SK-N-SH (cell line): ENCODE measurements at regions not wholly inside any gene's neighbourhood (a gene's known extent, or its start where the extent isn't known, plus 50 kb on each side); places are given as distances from the start of the nearest gene placed in this dataset.

Experiments used
- CTCF ChIA-PET: fragments of 300-600, 350-600 bp; formaldehyde crosslinking; extraction: SDS; loops from one replicate; lab custom pipeline; 2021; lab: Yijun Ruan, JAX
- POLR2A ChIA-PET: fragments of 350-600 bp; sonication (Branson Sonifier 250); formaldehyde crosslinking; extraction: SDS; loops from one replicate; lab custom pipeline; 2020; ENCODE audit warnings: antibody characterized with exemption, inconsistent platforms; lab: Yijun Ruan, JAX
- DNase-seq: peaks from one replicate; pipeline ENCODE4 v3.0.0; 2012
- H2AFZ ChIP-seq: fragments of 200-600 bp; sonication (generic); 2 replicates; pipeline ENCODE4 v1.8.1; 2016; ENCODE audit warnings: antibody characterized with exemption, mild to moderate bottlenecking, low read depth
- H3F3A ChIP-seq: fragments of 200-600 bp; sonication (generic); replicated peaks from 2 replicates; pipeline ENCODE3; 2016; ENCODE audit warnings: antibody characterized with exemption, mild to moderate bottlenecking; ENCODE audit not compliant: insufficient read depth
- H3K27ac ChIP-seq, 2 experiments: fragments of 200-500 bp in 1 of 2; fragments of 200-600 bp in 1 of 2; sonication (Bioruptor generic) in 1 of 2; sonication (generic), shearing (Covaris generic) in 1 of 2; 2 replicates each; pipeline versions ENCODE4 v1.5.1 to v1.6.1; 2014 to 2016; ENCODE audit warnings: low read depth in 2 of 2, inconsistent platforms in 1 of 2, low read length in 1 of 2, mild to moderate bottlenecking in 1 of 2, mixed read lengths in 1 of 2
- H3K27me3 ChIP-seq: fragments of 200-600 bp; sonication (generic), shearing (Covaris generic); 2 replicates; pipeline ENCODE4 v1.6.1; 2016; ENCODE audit warnings: mixed run types; ENCODE audit not compliant: insufficient read depth
- H3K36me3 ChIP-seq, 2 experiments: fragments of 200-500 bp in 1 of 2; fragments of 200-600 bp in 1 of 2; sonication (Bioruptor generic) in 1 of 2; sonication (generic) in 1 of 2; replicated peaks in 1 of 2; 2 replicates each; pipeline versions ENCODE3 to v1.5.1; 2014 to 2016; ENCODE audit warnings: low read length in 1 of 2, mild to moderate bottlenecking in 1 of 2; ENCODE audit not compliant: insufficient read depth in 2 of 2, control insufficient read depth in 1 of 2
- H3K4me1 ChIP-seq, 2 experiments: fragments of 200-500 bp in 1 of 2; fragments of 200-600 bp in 1 of 2; sonication (Bioruptor generic) in 1 of 2; sonication (generic), shearing (Covaris generic) in 1 of 2; 2 replicates each; pipeline versions ENCODE4 v1.5.1 to v1.6.1; 2014 to 2016; ENCODE audit warnings: low read depth in 1 of 2, low read length in 1 of 2, mixed run types in 1 of 2; ENCODE audit not compliant: insufficient read depth in 2 of 2, control insufficient read depth in 1 of 2
- H3K4me2 ChIP-seq: fragments of 200-600 bp; sonication (generic), shearing (Covaris generic); 2 replicates; pipeline ENCODE4 v1.6.1; 2017; ENCODE audit warnings: mixed run types
- H3K4me3 ChIP-seq, 2 experiments: fragments of 200-500 bp in 1 of 2; fragments of 200-600 bp in 1 of 2; sonication (Bioruptor generic) in 1 of 2; sonication (generic), shearing (Covaris generic) in 1 of 2; 2 replicates each; pipeline versions ENCODE4 v1.5.1 to v1.8.1; 2014 to 2016; ENCODE audit warnings: low read depth in 2 of 2, inconsistent platforms in 1 of 2, low read length in 1 of 2, mild to moderate bottlenecking in 1 of 2, mixed read lengths in 1 of 2, moderate library complexity in 1 of 2
- H3K79me2 ChIP-seq: fragments of 200-600 bp; sonication (generic); 2 replicates; pipeline ENCODE4 v1.8.1; 2017; ENCODE audit warnings: mild to moderate bottlenecking; ENCODE audit not compliant: insufficient read depth
- H3K9ac ChIP-seq: fragments of 200-600 bp; sonication (generic); 2 replicates; pipeline ENCODE4 v1.6.1; 2017; ENCODE audit warnings: mixed run types
- H3K9me2 ChIP-seq: fragments of 200-600 bp; sonication (generic); 2 replicates; pipeline ENCODE4 v1.6.1; 2017; ENCODE audit warnings: mixed run types
- H3K9me3 ChIP-seq: fragments of 200-600 bp; sonication (generic); 2 replicates; pipeline ENCODE4 v1.6.1; 2017; ENCODE audit warnings: mixed run types, mild to moderate bottlenecking, moderate library complexity
- H4K20me1 ChIP-seq: fragments of 200-600 bp; sonication (generic); 2 replicates; pipeline ENCODE4 v1.6.1; 2017; ENCODE audit warnings: mild to moderate bottlenecking, mixed run types; ENCODE audit not compliant: insufficient read depth
- CTCF ChIP-seq: fragments of 200-600 bp; sonication (generic); IDR thresholded peaks from 2 replicates; pipeline ENCODE4 v1.6.1; 2017; ENCODE audit warnings: antibody characterized with exemption, mild to moderate bottlenecking, moderate library complexity
- EP300 ChIP-seq, 2 experiments: IDR thresholded peaks; 2 replicates each; pipeline versions ENCODE4 v1.4.0 to v1.6.1; 2012; ENCODE audit warnings: borderline replicate concordance in 1 of 2, low read depth in 1 of 2, low read length in 1 of 2
- EZH2phosphoT487 ChIP-seq: fragments of 200-600 bp; sonication (generic); IDR thresholded peaks from 2 replicates; pipeline ENCODE4 v1.6.1; 2017; ENCODE audit warnings: low read depth, mixed run types, mild to moderate bottlenecking, antibody characterized with exemption, moderate library complexity, borderline replicate concordance
- FOSL2 ChIP-seq: IDR thresholded peaks from 2 replicates; pipeline ENCODE4 v1.4.0; 2012; ENCODE audit warnings: low read depth, mild to moderate bottlenecking, moderate library complexity, borderline replicate concordance
- GATA2 ChIP-seq: sonication (generic); formaldehyde crosslinking; IDR thresholded peaks from 2 replicates; pipeline ENCODE4 v1.5.0; 2020; ENCODE audit warnings: mild to moderate bottlenecking, missing genetic modification reagents
- IRF3 ChIP-seq: fragments of 150-350 bp; IDR thresholded peaks from 2 replicates; pipeline ENCODE4 v1.6.1; 2016; ENCODE audit warnings: mild to moderate bottlenecking, low read depth, low read length
- JUND ChIP-seq: IDR thresholded peaks from 2 replicates; pipeline ENCODE4 v1.4.0; 2012
- MXI1 ChIP-seq: IDR thresholded peaks from 2 replicates; pipeline ENCODE4 v1.6.1; 2012; ENCODE audit warnings: mild to moderate bottlenecking, low read depth, low read length, improper control_type of control experiment
- NFIC ChIP-seq: IDR thresholded peaks from 2 replicates; pipeline ENCODE4 v1.4.0; 2012; ENCODE audit warnings: borderline replicate concordance
- NRF1 ChIP-seq: IDR thresholded peaks from 2 replicates; pipeline ENCODE4 v1.6.1; 2012; ENCODE audit warnings: low read depth, mild to moderate bottlenecking, low read length
- RAD21 ChIP-seq: IDR thresholded peaks from 2 replicates; pipeline ENCODE4 v1.6.1; 2012; ENCODE audit warnings: mild to moderate bottlenecking, low read length
- RCOR1 ChIP-seq: fragments of 150-350 bp; IDR thresholded peaks from 2 replicates; pipeline ENCODE4 v1.6.1; 2017; ENCODE audit warnings: antibody characterized with exemption, low read length
- RXRA ChIP-seq: IDR thresholded peaks from 2 replicates; pipeline ENCODE4 v1.4.0; 2012; ENCODE audit warnings: low read depth, mild to moderate bottlenecking, borderline replicate concordance
- SIN3A ChIP-seq: IDR thresholded peaks from 2 replicates; pipeline ENCODE4 v1.6.1; 2012; ENCODE audit warnings: low read depth, mild to moderate bottlenecking, low read length, moderate library complexity, borderline replicate concordance
- TAF1 ChIP-seq: IDR thresholded peaks from 2 replicates; pipeline ENCODE4 v1.6.1; 2012; ENCODE audit warnings: low read depth, mild to moderate bottlenecking, low read length, moderate library complexity, borderline replicate concordance
- TCF12 ChIP-seq: IDR thresholded peaks from 2 replicates; pipeline ENCODE4 v1.4.0; 2012
- TEAD4 ChIP-seq: IDR thresholded peaks from 2 replicates; pipeline ENCODE4 v1.4.0; 2012; ENCODE audit warnings: mild to moderate bottlenecking, borderline replicate concordance; ENCODE audit not compliant: insufficient read depth
- USF2 ChIP-seq: fragments of 150-350 bp; IDR thresholded peaks from 2 replicates; pipeline ENCODE4 v1.6.1; 2017; ENCODE audit warnings: antibody characterized with exemption, low read length, low read depth, borderline replicate concordance
- WGBS: methylation state at CpG from one replicate; pipeline ENCODE4 v1.1.6; 2017; ENCODE audit warnings: low lambda C conversion rate; 5-methylcytosine and 5-hydroxymethylcytosine counted together
- TF ChIP-seq, protein P1 (sequence below): IDR thresholded peaks from 2 replicates; pipeline ENCODE4 v1.6.1; 2012; ENCODE audit warnings: mild to moderate bottlenecking, low read depth, low read length, moderate library complexity
- TF ChIP-seq, protein P2 (sequence below): IDR thresholded peaks from 2 replicates; pipeline ENCODE4 v1.4.0; 2012; ENCODE audit warnings: low read depth

- H3K27me3 ChIP-seq, result no peaks in the 10 kb centered on the region
- H3K27ac ChIP-seq, result no peak overlapping the region
- H2AFZ ChIP-seq, result no peak overlapping the region
- no peaks in the 10 kb centered on the region for H3K9me2 ChIP-seq
- TF ChIP-seq NRF1 (no peak), JUND (no peak), RAD21 (no peak), NFIC (no peak), CTCF (no peak), TAF1 (no peak), RCOR1 (no peak), FOSL2 (no peak), RXRA (no peak), MXI1 (no peak), SIN3A (no peak), TCF12 (no peak)
- TF ChIP-seq, protein P1, sequence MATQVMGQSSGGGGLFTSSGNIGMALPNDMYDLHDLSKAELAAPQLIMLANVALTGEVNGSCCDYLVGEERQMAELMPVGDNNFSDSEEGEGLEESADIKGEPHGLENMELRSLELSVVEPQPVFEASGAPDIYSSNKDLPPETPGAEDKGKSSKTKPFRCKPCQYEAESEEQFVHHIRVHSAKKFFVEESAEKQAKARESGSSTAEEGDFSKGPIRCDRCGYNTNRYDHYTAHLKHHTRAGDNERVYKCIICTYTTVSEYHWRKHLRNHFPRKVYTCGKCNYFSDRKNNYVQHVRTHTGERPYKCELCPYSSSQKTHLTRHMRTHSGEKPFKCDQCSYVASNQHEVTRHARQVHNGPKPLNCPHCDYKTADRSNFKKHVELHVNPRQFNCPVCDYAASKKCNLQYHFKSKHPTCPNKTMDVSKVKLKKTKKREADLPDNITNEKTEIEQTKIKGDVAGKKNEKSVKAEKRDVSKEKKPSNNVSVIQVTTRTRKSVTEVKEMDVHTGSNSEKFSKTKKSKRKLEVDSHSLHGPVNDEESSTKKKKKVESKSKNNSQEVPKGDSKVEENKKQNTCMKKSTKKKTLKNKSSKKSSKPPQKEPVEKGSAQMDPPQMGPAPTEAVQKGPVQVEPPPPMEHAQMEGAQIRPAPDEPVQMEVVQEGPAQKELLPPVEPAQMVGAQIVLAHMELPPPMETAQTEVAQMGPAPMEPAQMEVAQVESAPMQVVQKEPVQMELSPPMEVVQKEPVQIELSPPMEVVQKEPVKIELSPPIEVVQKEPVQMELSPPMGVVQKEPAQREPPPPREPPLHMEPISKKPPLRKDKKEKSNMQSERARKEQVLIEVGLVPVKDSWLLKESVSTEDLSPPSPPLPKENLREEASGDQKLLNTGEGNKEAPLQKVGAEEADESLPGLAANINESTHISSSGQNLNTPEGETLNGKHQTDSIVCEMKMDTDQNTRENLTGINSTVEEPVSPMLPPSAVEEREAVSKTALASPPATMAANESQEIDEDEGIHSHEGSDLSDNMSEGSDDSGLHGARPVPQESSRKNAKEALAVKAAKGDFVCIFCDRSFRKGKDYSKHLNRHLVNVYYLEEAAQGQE, result no peak
- H3K79me2 ChIP-seq, result no peaks in the 10 kb centered on the region
- no peak for DNase-seq
- 72% methylated on average over 3 of the region's 3 CpGs for WGBS
- ChIA-PET CTCF (no interaction called here), POLR2A (no interaction called here)
- H3F3A ChIP-seq, result no peaks in the 10 kb centered on the region
- no peak overlapping the region for H3K4me3 ChIP-seq
- no peak overlapping the region for H3K4me2 ChIP-seq
- H3K36me3 ChIP-seq, result no peaks in the 10 kb centered on the region
- no peak overlapping the region for H3K9ac ChIP-seq
- H3K9me3 ChIP-seq, result no peaks in the 10 kb centered on the region
- no peaks in the 10 kb centered on the region for H3K4me1 ChIP-seq
- no peaks in the 10 kb centered on the region for H4K20me1 ChIP-seq
These were observed 728.9 kb downstream of the PCDH18 start for GRCh38 chr4:136803433-136803832.

DNA sequence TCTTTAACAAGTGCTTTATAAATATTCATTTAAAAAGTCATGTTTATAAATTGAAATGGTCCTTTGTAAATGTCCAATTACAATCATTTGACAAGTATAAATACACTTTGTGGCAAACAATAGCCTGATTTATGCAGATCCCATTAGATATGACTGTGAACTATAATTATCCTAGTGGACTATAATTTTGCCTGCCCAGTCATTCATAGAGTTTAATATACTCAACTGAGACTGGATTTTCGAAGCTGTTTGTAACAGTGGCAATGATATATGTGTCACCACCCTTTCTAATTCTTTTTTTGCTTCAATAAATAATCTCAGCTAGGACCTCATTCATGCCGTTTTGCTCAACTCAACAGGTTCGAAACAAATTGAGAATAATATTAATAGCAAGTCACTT, 732.0 kb downstream of the PCDH18 start:
- no peak overlapping the region for H3K9ac ChIP-seq
- CTCF ChIA-PET, result no interaction called here
- no peaks in the 10 kb centered on the region for H3K79me2 ChIP-seq
- no peaks in the 10 kb centered on the region for H3K36me3 ChIP-seq
- H3K4me1 ChIP-seq, result no peaks in the 10 kb centered on the region
- no peak for DNase-seq
- WGBS, result 47% methylated on average over 3 of the region's 3 CpGs
- H2AFZ ChIP-seq, result no peak overlapping the region
- H3K4me2 ChIP-seq, result no peak overlapping the region
- no peak overlapping the region for H3K27ac ChIP-seq
- POLR2A ChIA-PET, result no interaction called here
- H4K20me1 ChIP-seq, result no peaks in the 10 kb centered on the region
- H3F3A ChIP-seq, result no peaks in the 10 kb centered on the region
- no peaks in the 10 kb centered on the region for H3K9me2 ChIP-seq
- no peak overlapping the region for H3K4me3 ChIP-seq
- no peaks in the 10 kb centered on the region for H3K9me3 ChIP-seq
- H3K27me3 ChIP-seq, result no peaks in the 10 kb centered on the region
- TF ChIP-seq RXRA (no peak), USF2 (no peak), SIN3A (no peak), EZH2phosphoT487 (no peak), GATA2 (CRISPR knock-in tag) (no peak), EP300 (IDR thresholded peaks at IDR 0.05; ENCODE audit: borderline replicate concordance in 1 of 2, low read depth in 1 of 2, low read length in 1 of 2) (no peak), TEAD4 (no peak), IRF3 (no peak)
- TF ChIP-seq, protein P2, sequence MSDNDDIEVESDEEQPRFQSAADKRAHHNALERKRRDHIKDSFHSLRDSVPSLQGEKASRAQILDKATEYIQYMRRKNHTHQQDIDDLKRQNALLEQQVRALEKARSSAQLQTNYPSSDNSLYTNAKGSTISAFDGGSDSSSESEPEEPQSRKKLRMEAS, result no peak
